ENCODE measurements at regions not wholly inside any gene's neighbourhood (a gene's known extent, or its start where the extent isn't known, plus 50 kb on each side); places are given as distances from the start of the nearest gene placed in this dataset.

GRCh38 chr12:22755629-22756028 is 130.7 kb downstream of the ETNK1 start:
- H3K4me3 ChIP-seq, result no peak overlapping the region
- WGBS, 5 donors, result 17 to 48% (median 43%) methylated on average over 1 of the region's 1 CpG
- no peaks in the 10 kb centered on the region for H3K27me3 ChIP-seq (replicated peaks in 1 of 7)
- no peaks in the 10 kb centered on the region for H3K4me1 ChIP-seq
- peaks cover 0 to 11% (median 4%) of the 10 kb centered on the region in 8 donors for H3K9me3 ChIP-seq
- DNase-seq, result no peak
- intact Hi-C loops (cut with DNase I; ENCODE audit: low total_unique reads), result no loop called here
- no peaks in the 10 kb centered on the region for H3K36me3 ChIP-seq
- H3K27ac ChIP-seq, result no peak overlapping the region
- TF ChIP-seq POLR2A (IDR thresholded peaks at IDR 0.05) (no peak), POLR2AphosphoS5 (IDR thresholded peaks at IDR 0.05) (no peak)
- TF ChIP-seq, protein P1, sequence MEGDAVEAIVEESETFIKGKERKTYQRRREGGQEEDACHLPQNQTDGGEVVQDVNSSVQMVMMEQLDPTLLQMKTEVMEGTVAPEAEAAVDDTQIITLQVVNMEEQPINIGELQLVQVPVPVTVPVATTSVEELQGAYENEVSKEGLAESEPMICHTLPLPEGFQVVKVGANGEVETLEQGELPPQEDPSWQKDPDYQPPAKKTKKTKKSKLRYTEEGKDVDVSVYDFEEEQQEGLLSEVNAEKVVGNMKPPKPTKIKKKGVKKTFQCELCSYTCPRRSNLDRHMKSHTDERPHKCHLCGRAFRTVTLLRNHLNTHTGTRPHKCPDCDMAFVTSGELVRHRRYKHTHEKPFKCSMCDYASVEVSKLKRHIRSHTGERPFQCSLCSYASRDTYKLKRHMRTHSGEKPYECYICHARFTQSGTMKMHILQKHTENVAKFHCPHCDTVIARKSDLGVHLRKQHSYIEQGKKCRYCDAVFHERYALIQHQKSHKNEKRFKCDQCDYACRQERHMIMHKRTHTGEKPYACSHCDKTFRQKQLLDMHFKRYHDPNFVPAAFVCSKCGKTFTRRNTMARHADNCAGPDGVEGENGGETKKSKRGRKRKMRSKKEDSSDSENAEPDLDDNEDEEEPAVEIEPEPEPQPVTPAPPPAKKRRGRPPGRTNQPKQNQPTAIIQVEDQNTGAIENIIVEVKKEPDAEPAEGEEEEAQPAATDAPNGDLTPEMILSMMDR (IDR thresholded peaks at IDR 0.05 in 8 of 11, conservative IDR thresholded peaks at IDR 0.05 in 3 of 11), result no peak

DNA sequence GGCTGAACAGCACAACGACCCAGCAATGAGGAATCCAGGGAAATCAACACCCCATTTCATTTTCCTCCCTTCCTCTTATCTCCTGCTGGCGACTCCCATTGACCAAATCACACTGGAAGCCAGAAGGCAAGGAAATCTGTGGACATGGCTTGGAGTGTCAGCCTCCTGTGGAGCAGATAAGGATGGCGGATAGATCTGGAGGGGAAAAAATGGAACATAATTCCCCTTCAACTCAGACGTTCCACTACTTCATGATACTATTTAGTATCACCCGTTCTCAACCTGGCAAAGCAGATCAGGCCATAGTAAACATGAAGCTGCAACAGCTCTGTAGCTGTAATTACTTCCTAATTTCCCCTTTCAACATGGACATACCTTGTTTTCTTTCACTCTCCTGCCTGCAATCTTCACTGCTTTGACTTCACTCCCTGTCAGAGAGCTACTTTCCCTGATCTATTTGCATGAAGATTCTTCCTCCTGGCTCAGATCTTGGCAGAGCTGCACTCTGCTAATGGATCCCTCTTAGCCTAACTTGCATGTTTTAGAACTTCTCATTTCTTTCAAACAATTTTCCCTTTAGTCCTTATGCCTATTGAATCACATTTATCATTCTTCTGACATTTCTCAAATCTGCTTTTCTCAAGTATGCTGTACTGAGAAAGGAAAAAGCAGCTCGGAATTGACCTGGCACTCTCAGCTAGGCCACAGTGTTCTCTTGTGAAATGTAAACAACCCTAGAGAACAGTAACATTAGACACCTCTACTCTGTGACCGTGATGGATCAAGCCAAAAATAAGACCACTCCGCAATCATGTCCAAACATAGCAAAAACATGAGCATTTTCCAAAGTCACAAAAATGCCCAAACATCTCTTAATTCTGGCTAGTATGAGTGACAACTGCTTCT is 135.1 kb downstream of the ETNK1 start:
- Histone ChIP-seq H3K27ac (no peak overlapping the region), H3K4me1 (no peaks in the 10 kb centered on the region), H3K27me3 (replicated peaks in 1 of 7) (no peaks in the 10 kb centered on the region), H3K36me3 (no peaks in the 10 kb centered on the region), H3K9me3 (peaks cover 0 to 11% (median 3%) of the 10 kb centered on the region in 8 donors), H3K4me3 (no peak overlapping the region)
- intact Hi-C loops (cut with DNase I; ENCODE audit: low total_unique reads), result no loop called here
- DNase-seq, result no peak
- 67 to 84% (median 70%) methylated on average over 8 of the region's 8 CpGs for WGBS, 5 donors
- TF ChIP-seq, protein P1 (IDR thresholded peaks at IDR 0.05 in 8 of 11, conservative IDR thresholded peaks at IDR 0.05 in 3 of 11), result no peak
- TF ChIP-seq POLR2A (IDR thresholded peaks at IDR 0.05) (no peak), POLR2AphosphoS5 (IDR thresholded peaks at IDR 0.05) (no peak)

DNA sequence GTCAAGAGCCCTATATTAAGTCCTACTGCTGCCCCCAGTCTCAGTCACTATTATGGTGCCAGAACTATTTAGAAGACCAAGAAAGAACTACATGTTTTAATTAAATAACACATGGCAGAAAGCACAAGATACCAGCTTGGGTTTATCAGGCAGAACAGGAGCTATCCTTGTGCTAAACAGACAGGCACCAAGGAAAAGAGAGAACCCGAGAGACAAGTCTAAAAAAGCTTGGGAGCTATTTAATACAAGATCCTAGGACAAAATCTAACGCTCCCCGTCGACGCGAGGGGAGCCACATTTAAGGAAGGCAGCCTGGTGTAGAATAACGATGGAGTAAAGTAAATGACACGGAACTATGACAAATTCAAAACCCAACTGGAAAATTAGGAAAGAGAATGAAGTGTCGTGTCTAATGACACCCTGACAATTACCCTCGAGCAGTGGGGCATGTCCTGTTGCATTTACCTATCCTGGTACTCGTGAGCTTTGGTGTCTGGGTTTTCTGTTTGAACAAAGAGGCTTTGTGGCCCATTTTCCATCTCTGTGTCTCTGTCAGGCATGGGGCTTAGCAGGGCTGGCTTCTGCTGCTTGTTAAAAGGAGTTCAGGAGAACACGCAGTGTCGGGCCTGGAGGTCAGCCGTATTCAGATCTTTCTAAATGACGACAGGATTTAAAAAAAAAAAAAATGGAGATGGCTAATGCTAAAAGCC is 140.6 kb downstream of the ETNK1 start:
- WGBS, 5 donors, result 72 to 84% (median 79%) methylated on average over 15 of the region's 15 CpGs
- H3K4me3 ChIP-seq, result no peak overlapping the region
- no peaks in the 10 kb centered on the region for H3K27me3 ChIP-seq (replicated peaks in 1 of 7)
- intact Hi-C loops (cut with DNase I; ENCODE audit: low total_unique reads), result no loop called here
- DNase-seq, result no peak
- no peaks in the 10 kb centered on the region for H3K4me1 ChIP-seq
- TF ChIP-seq, protein P1 (IDR thresholded peaks at IDR 0.05 in 8 of 11, conservative IDR thresholded peaks at IDR 0.05 in 3 of 11), result no peak
- no peak for TF ChIP-seq POLR2AphosphoS5 (IDR thresholded peaks at IDR 0.05)
- TF ChIP-seq POLR2A (IDR thresholded peaks at IDR 0.05), result no peak
- H3K27ac ChIP-seq, result no peak overlapping the region
- H3K36me3 ChIP-seq, result no peaks in the 10 kb centered on the region
- H3K9me3 ChIP-seq, result no peaks in the 10 kb centered on the region

- Histone ChIP-seq H3K4me1 (no peaks in the 10 kb centered on the region), H3K27ac (no peak overlapping the region), H3K9me3 (no peaks in the 10 kb centered on the region), H3K27me3 (replicated peaks in 1 of 7) (no peaks in the 10 kb centered on the region), H3K4me3 (no peak overlapping the region), H3K36me3 (no peaks in the 10 kb centered on the region)
- no peak for DNase-seq
- intact Hi-C loops (cut with DNase I; ENCODE audit: low total_unique reads), result no loop called here
- 70 to 80% (median 78%) methylated on average over 7 of the region's 7 CpGs for WGBS, 5 donors
- TF ChIP-seq POLR2AphosphoS5 (IDR thresholded peaks at IDR 0.05) (no peak), POLR2A (IDR thresholded peaks at IDR 0.05) (no peak)
- TF ChIP-seq, protein P1 (IDR thresholded peaks at IDR 0.05 in 8 of 11, conservative IDR thresholded peaks at IDR 0.05 in 3 of 11), result no peak
These were observed 142.0 kb downstream of the ETNK1 start for GRCh38 chr12:22766911-22767420.

Measured in spleen (tissue), 11 donors.